Endothelial cell of umbilical vein (primary cell): ENCODE measurements at regions not wholly inside any gene's neighbourhood (a gene's known extent, or its start where the extent isn't known, plus 50 kb on each side); places are given as distances from the start of the nearest gene placed in this dataset.

ENCODE experiments used
- EZH2 ChIP-seq: IDR thresholded peaks from 2 replicates; pipeline ENCODE4 v1.6.1; 2012; ENCODE audit warnings: borderline replicate concordance, low read depth, mild to moderate bottlenecking, moderate library complexity, low read length, inconsistent platforms; ENCODE audit not compliant: severe bottlenecking
- FOS ChIP-seq: IDR thresholded peaks from 2 replicates; pipeline ENCODE4 v1.6.1; 2011; ENCODE audit warnings: mild to moderate bottlenecking, low read length, moderate library complexity, borderline replicate concordance; ENCODE audit not compliant: insufficient read depth
- JUN ChIP-seq: IDR thresholded peaks from 2 replicates; pipeline ENCODE4 v1.6.1; 2011; ENCODE audit warnings: borderline replicate concordance, low read depth; ENCODE audit not compliant: insufficient read length, insufficient read depth
- POLR2A ChIP-seq: IDR thresholded peaks from 2 replicates; pipeline ENCODE4 v1.6.1; 2012; ENCODE audit warnings: low read depth, mild to moderate bottlenecking, control low read depth, low read length
- POLR2AphosphoS5 ChIP-seq: IDR thresholded peaks from 2 replicates; pipeline ENCODE4 v1.6.1; 2012; ENCODE audit warnings: low read depth, mild to moderate bottlenecking, control low read depth, low read length, moderate library complexity; ENCODE audit not compliant: insufficient read depth
- TF ChIP-seq, protein P1 (sequence below), 2 donors: IDR thresholded peaks; 1 replicate in 1 of 2; 2 replicates in 1 of 2; pipeline ENCODE4 v1.5.1; 2011; ENCODE audit warnings: low read length in 2 of 2, mild to moderate bottlenecking in 2 of 2, moderate library complexity in 2 of 2, control low read depth in 1 of 2, inconsistent platforms in 1 of 2, low read depth in 1 of 2; ENCODE audit not compliant: insufficient read depth in 1 of 2; ENCODE audit errors: extremely low read depth in 1 of 2

GRCh38 chr6:14999106-14999505, 246.8 kb upstream of the JARID2 start:
- TF ChIP-seq EZH2, result no peak
- TF ChIP-seq, protein P1, sequence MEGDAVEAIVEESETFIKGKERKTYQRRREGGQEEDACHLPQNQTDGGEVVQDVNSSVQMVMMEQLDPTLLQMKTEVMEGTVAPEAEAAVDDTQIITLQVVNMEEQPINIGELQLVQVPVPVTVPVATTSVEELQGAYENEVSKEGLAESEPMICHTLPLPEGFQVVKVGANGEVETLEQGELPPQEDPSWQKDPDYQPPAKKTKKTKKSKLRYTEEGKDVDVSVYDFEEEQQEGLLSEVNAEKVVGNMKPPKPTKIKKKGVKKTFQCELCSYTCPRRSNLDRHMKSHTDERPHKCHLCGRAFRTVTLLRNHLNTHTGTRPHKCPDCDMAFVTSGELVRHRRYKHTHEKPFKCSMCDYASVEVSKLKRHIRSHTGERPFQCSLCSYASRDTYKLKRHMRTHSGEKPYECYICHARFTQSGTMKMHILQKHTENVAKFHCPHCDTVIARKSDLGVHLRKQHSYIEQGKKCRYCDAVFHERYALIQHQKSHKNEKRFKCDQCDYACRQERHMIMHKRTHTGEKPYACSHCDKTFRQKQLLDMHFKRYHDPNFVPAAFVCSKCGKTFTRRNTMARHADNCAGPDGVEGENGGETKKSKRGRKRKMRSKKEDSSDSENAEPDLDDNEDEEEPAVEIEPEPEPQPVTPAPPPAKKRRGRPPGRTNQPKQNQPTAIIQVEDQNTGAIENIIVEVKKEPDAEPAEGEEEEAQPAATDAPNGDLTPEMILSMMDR (IDR thresholded peaks at IDR 0.05; ENCODE audit: extremely low read depth in 1 of 2, insufficient read depth in 1 of 2, low read depth in 1 of 2, low read length in 2 of 2), result no peak
- no peak for TF ChIP-seq FOS
- no peak for TF ChIP-seq POLR2A
- no peak for TF ChIP-seq POLR2AphosphoS5
- TF ChIP-seq JUN, result no peak
